BLaER1 (cell line): ENCODE measurements at regions not wholly inside any gene's neighbourhood (a gene's known extent, or its start where the extent isn't known, plus 50 kb on each side); places are given as distances from the start of the nearest gene placed in this dataset.

Source experiments
- H3K27ac ChIP-seq: shearing (Covaris generic); formaldehyde crosslinking; 2 replicates; pipeline ENCODE4 v1.8.1; 2022
- H3K27me3 ChIP-seq: shearing (Covaris generic); formaldehyde crosslinking; 2 replicates; pipeline ENCODE4 v1.8.1; 2022
- H3K36me3 ChIP-seq: shearing (Covaris generic); formaldehyde crosslinking; 2 replicates; pipeline ENCODE4 v1.8.1; 2022
- H3K4me1 ChIP-seq: shearing (Covaris generic); formaldehyde crosslinking; 2 replicates; pipeline ENCODE4 v1.8.1; 2022
- H3K4me2 ChIP-seq: shearing (Covaris generic); formaldehyde crosslinking; 2 replicates; pipeline ENCODE4 v1.8.1; 2022
- H3K4me3 ChIP-seq: shearing (Covaris generic); formaldehyde crosslinking; 2 replicates; pipeline ENCODE4 v1.8.1; 2022
- H3K9ac ChIP-seq: shearing (Covaris generic); formaldehyde crosslinking; 2 replicates; pipeline ENCODE4 v1.8.1; 2022
- H3K9me3 ChIP-seq: shearing (Covaris generic); formaldehyde crosslinking; 2 replicates; pipeline ENCODE4 v1.8.1; 2022
- H4K20me1 ChIP-seq: shearing (Covaris generic); formaldehyde crosslinking; 2 replicates; pipeline ENCODE4 v1.8.1; 2022
- Cebpa-rat ChIP-seq: shearing (Covaris generic); IDR thresholded peaks from 2 replicates; pipeline ENCODE4 v1.8.1; 2022

GRCh38 chr5:60162441-60162840, 268.9 kb upstream of the PDE4D start:
- Histone ChIP-seq H3K27ac (no peak overlapping the region), H3K9ac (no peak overlapping the region), H3K36me3 (no peaks in the 10 kb centered on the region), H3K9me3 (no peaks in the 10 kb centered on the region), H3K4me2 (no peak overlapping the region), H3K4me1 (peaks cover 15% of the 10 kb centered on the region), H3K27me3 (no peaks in the 10 kb centered on the region), H3K4me3 (no peak overlapping the region), H4K20me1 (no peaks in the 10 kb centered on the region)
- no peak for TF ChIP-seq Cebpa-rat

DNA sequence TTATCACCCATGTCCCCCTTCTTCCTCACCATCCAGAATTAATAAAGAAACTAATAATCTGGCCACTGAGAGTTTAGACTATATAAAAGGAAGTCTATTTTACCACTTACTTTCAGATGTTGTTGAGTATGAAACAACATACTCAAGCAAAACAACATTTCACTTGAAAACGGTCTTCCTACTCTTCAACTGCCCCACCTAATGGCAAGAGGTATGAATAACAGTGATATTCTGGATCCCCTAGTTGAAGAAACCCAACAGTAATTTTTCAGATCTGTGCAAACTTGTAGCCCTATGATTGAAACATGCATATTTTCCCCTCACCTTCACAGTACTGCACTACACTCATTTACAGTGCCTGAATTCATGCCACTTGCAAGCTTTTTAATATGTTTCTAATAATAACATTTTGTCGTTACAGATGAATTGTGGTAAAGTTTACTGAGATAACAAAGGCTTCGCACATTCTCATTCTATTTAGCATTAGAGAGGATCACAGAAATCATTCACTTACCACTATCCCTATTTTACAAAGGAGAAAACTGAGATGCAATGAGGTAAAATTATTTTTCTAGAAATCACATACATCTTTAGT, 267.9 kb upstream of the PDE4D start:
- H4K20me1 ChIP-seq = no peaks in the 10 kb centered on the region
- no peak for TF ChIP-seq Cebpa-rat
- no peak overlapping the region for H3K4me3 ChIP-seq
- H3K9ac ChIP-seq = no peak overlapping the region
- no peak overlapping the region for H3K27ac ChIP-seq
- no peaks in the 10 kb centered on the region for H3K9me3 ChIP-seq
- no peak overlapping the region for H3K4me2 ChIP-seq
- H3K27me3 ChIP-seq = no peaks in the 10 kb centered on the region
- H3K36me3 ChIP-seq = no peaks in the 10 kb centered on the region
- peaks cover 15% of the 10 kb centered on the region for H3K4me1 ChIP-seq

DNA sequence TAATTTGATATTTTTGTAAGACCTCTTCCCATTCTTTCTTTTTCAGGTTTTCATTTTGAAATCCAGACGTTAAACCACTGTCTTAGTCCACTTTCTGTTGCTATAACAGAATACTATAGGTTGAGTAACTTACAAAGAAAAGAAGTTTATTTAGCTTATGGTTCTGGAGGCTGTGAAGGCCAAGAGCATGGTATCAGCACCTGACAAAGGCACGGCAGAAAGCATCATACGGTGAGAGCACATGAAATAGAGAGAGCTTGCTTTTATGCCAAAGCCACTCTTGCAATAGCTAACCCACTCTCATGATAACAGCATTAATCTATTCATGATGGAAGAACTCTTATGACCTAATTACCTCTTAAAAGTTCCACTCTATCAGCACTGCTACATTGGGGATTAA, 255.6 kb upstream of the PDE4D start:
- Histone ChIP-seq H3K4me3 (no peak overlapping the region), H3K36me3 (no peaks in the 10 kb centered on the region), H3K9me3 (no peaks in the 10 kb centered on the region), H4K20me1 (no peaks in the 10 kb centered on the region), H3K27me3 (no peaks in the 10 kb centered on the region), H3K4me1 (no peaks in the 10 kb centered on the region), H3K27ac (no peak overlapping the region), H3K9ac (no peak overlapping the region), H3K4me2 (no peak overlapping the region)
- TF ChIP-seq Cebpa-rat = no peak

DNA sequence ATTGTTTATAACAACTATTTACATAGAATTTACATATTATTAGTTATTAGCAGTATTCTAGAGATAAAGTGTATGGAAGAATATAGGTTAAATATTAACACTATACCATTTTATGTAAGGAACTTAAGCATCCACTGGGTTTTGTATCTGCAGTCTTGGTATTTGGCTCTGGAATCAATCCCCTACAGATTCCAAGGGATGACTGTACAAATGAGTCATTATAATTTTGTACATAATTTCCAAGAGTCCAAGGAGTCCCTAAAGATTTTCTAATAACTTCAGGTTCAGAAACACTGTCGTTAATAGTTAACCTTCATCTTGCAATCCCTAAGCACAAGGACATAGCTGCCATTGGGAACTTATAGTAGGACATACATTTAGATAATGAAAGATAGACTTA, 254.8 kb upstream of the PDE4D start:
- Histone ChIP-seq H3K36me3 (no peaks in the 10 kb centered on the region), H3K27me3 (no peaks in the 10 kb centered on the region), H3K4me1 (no peaks in the 10 kb centered on the region), H3K9ac (no peak overlapping the region), H3K27ac (no peak overlapping the region), H3K4me2 (no peak overlapping the region), H4K20me1 (no peaks in the 10 kb centered on the region), H3K9me3 (no peaks in the 10 kb centered on the region), H3K4me3 (no peak overlapping the region)
- no peak for TF ChIP-seq Cebpa-rat

DNA sequence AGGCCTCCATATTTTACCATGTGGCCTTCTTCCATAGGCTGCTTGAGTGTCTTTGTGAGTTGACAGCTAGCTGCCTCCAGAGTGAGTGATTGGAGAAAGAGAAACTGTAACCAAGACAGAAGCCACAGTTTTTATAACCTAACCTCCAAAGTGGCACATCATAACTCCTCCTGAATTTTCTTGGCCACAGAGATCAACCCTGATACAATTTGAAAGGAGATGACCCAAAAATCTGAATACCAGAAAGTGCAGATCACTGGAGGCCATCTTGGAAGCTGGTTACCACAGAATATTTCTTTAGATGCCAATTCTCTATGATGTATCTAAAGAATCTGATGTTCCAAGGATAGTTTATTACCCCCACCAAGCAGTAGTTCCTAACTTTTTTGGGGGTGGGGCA, 254.3 kb upstream of the PDE4D start:
- H3K9me3 ChIP-seq = no peaks in the 10 kb centered on the region
- H3K4me3 ChIP-seq = no peak overlapping the region
- H3K9ac ChIP-seq = no peak overlapping the region
- no peaks in the 10 kb centered on the region for H4K20me1 ChIP-seq
- no peaks in the 10 kb centered on the region for H3K27me3 ChIP-seq
- H3K4me2 ChIP-seq = no peak overlapping the region
- no peaks in the 10 kb centered on the region for H3K36me3 ChIP-seq
- H3K27ac ChIP-seq = no peak overlapping the region
- H3K4me1 ChIP-seq = no peaks in the 10 kb centered on the region
- TF ChIP-seq Cebpa-rat = no peak

DNA sequence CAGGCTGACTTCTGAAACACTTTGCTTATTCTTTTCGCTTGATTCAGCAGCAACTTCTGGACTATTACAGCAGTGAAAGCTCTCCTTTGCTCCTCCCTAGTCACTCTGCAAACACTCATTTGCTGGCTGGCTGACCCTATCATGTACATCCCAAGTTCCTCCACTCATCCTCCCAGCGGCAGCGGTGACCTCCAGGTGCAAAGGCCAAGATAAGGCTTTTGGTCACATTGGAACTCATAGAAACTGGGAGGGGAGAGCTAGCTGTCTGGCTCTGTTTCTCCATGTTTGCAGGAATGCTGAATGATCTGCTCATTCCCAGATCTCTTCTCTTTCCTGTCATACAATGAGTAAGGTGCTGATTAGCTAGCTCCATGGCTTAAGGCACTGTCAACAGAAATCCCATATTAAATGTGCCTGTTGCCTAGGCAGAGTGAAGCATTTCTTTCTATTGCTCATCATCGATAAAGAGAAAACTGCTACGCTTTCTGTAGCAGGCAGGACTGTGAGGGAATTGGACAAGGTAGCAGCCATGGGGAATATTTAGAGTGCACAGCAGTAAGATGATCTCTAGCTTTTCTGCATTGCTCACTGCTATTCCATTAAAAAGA, 250.5 kb upstream of the PDE4D start:
- no peaks in the 10 kb centered on the region for H3K9me3 ChIP-seq
- H3K27me3 ChIP-seq = no peaks in the 10 kb centered on the region
- H3K36me3 ChIP-seq = no peaks in the 10 kb centered on the region
- H3K4me2 ChIP-seq = no peak overlapping the region
- no peak overlapping the region for H3K27ac ChIP-seq
- no peak overlapping the region for H3K9ac ChIP-seq
- no peak overlapping the region for H3K4me3 ChIP-seq
- no peaks in the 10 kb centered on the region for H4K20me1 ChIP-seq
- TF ChIP-seq Cebpa-rat = no peak
- no peaks in the 10 kb centered on the region for H3K4me1 ChIP-seq

DNA sequence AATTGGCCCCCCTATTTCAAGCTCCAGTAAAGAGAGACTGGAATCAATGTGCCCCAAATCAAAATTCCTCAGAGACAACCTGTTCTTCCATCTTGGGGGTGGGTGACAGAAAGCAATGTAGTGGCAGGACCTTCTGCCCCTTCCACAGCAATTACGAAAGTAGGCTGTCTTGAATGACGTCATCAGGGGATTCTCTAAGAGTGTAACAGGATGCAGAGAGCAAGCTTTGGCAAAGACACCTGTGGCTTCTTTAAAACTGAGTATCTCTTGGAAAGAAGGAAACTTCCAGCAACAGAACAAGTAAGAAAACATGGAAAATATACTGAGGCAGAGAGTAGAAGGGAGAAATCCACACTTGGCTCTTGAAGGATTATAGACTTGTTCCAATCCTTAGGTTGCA, 247.6 kb upstream of the PDE4D start:
- Histone ChIP-seq H4K20me1 (no peaks in the 10 kb centered on the region), H3K27ac (no peak overlapping the region), H3K4me2 (no peak overlapping the region), H3K9ac (no peak overlapping the region), H3K27me3 (no peaks in the 10 kb centered on the region), H3K4me3 (no peak overlapping the region), H3K9me3 (no peaks in the 10 kb centered on the region), H3K36me3 (no peaks in the 10 kb centered on the region), H3K4me1 (no peaks in the 10 kb centered on the region)
- no peak for TF ChIP-seq Cebpa-rat

GRCh38 chr5:60136841-60137240, 243.3 kb upstream of the PDE4D start:
- Histone ChIP-seq H3K9ac (no peak overlapping the region), H3K4me3 (no peak overlapping the region), H3K27me3 (no peaks in the 10 kb centered on the region), H3K4me2 (no peak overlapping the region), H4K20me1 (no peaks in the 10 kb centered on the region), H3K4me1 (no peaks in the 10 kb centered on the region), H3K27ac (no peak overlapping the region), H3K36me3 (no peaks in the 10 kb centered on the region), H3K9me3 (no peaks in the 10 kb centered on the region)
- no peak for TF ChIP-seq Cebpa-rat

DNA sequence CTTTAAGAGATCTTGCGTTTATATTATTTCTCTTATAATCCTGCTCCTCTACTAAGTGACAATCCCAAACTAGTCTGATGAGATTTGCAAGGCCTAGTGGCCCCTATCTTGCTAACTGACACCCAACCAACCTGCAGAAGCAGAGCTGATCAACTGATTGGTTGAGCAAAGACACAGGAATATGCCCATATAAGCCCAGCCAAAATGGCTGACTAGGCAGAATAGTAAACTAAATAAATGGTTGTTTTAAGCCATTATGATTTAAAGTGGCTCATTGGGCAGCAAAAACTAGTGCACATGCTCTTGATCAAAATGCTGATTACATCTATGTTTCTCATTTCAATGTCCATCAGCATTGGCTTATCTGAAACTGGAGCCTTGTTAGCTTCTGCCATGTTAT, 238.0 kb upstream of the PDE4D start:
- Histone ChIP-seq H3K9me3 (no peaks in the 10 kb centered on the region), H3K4me1 (no peaks in the 10 kb centered on the region), H3K9ac (no peak overlapping the region), H3K36me3 (no peaks in the 10 kb centered on the region), H3K4me2 (no peak overlapping the region), H3K27ac (no peak overlapping the region), H3K4me3 (no peak overlapping the region), H3K27me3 (no peaks in the 10 kb centered on the region), H4K20me1 (no peaks in the 10 kb centered on the region)
- no peak for TF ChIP-seq Cebpa-rat

GRCh38 chr5:60125636-60126035, 232.1 kb upstream of the PDE4D start:
- no peaks in the 10 kb centered on the region for H3K9me3 ChIP-seq
- no peak overlapping the region for H3K27ac ChIP-seq
- no peak for TF ChIP-seq Cebpa-rat
- H3K27me3 ChIP-seq = no peaks in the 10 kb centered on the region
- no peaks in the 10 kb centered on the region for H3K36me3 ChIP-seq
- no peak overlapping the region for H3K4me3 ChIP-seq
- H3K4me2 ChIP-seq = no peak overlapping the region
- no peaks in the 10 kb centered on the region for H3K4me1 ChIP-seq
- no peaks in the 10 kb centered on the region for H4K20me1 ChIP-seq
- no peak overlapping the region for H3K9ac ChIP-seq
